Fibroblast of peridontal ligament (primary cell): ENCODE measurements at regions not wholly inside any gene's neighbourhood (a gene's known extent, or its start where the extent isn't known, plus 50 kb on each side); places are given as distances from the start of the nearest gene placed in this dataset.
"Not testable (repeated sequence)": the region's sequence is repeated elsewhere in the genome, so short reads cannot be mapped to it uniquely, and the experiment has no call there.

Experiments
- DNase-seq: peaks from one replicate; pipeline ENCODE4 v3.0.0-alpha.2; 2010; ENCODE audit errors: extremely low read depth

- DNase-seq = no peak
These were observed 60.2 kb downstream of the GLUL start for GRCh38 chr1:182331387-182331786.

DNA sequence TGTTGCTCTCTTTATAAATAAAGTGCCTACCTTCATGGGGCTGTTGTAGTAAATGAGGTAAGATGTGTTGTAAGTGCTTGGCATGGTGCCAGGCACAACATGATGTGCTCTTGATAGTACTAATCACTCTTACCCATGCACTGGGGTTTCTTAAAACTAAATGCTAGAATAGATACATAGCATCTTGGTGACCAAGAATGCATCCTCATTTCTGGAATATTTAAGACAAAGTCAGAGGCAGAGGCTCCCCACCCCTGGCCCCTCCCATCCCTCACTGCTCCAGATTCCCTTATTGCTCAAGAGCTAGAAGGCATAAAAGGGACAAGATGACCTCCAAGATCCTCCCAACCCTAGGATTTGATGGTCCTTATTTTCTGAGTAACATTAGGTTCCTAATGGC, 61.3 kb downstream of the GLUL start:
- peak; percentile 14 for DNase-seq

- DNase-seq = no peak
These were observed 62.1 kb downstream of the GLUL start for GRCh38 chr1:182329471-182329870.

- no peak for DNase-seq
These were observed 63.0 kb downstream of the GLUL start for GRCh38 chr1:182328591-182328990.

DNA sequence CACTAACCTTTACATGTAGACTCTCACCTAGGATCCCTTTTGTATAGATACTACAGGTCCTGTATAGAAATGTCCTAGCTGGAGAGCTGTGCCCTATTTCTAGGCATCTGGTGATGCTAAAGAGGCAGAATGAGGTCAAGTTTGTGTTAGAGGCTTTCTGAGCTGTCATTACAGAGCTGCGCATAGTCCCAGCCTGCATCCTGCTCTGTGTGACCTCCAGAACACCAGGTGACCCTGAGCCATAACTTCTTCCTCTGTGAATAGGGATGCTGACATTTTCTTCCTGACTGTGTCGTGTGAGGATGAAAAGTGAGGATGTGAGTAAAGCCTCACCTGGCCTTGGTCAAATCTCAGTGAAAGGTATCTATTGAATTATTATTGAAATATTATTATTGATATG, 66.3 kb downstream of the GLUL start:
- no peak for DNase-seq

- DNase-seq = not testable (repeated sequence)
These were observed 70.1 kb downstream of the GLUL start for GRCh38 chr1:182321532-182321931.

GRCh38 chr1:182317611-182318161, 73.9 kb downstream of the GLUL start:
- peak; percentile 40 for DNase-seq

- not testable (repeated sequence) for DNase-seq
These were observed 75.1 kb downstream of the GLUL start for GRCh38 chr1:182316454-182316853.

GRCh38 chr1:182315167-182315556, 76.4 kb downstream of the GLUL start:
- DNase-seq = no peak

- no peak for DNase-seq
These were observed 81.8 kb downstream of the GLUL start for GRCh38 chr1:182309631-182310351.

GRCh38 chr1:182308826-182309225, 82.8 kb downstream of the GLUL start:
- no peak for DNase-seq

GRCh38 chr1:182307486-182307885, 84.1 kb downstream of the GLUL start:
- not testable (repeated sequence) for DNase-seq

GRCh38 chr1:182305861-182306260, 85.7 kb downstream of the GLUL start:
- DNase-seq = no peak

- no peak for DNase-seq
These were observed 87.0 kb downstream of the GLUL start for GRCh38 chr1:182304627-182305026.

- DNase-seq = no peak
These were observed 87.4 kb downstream of the GLUL start for GRCh38 chr1:182304218-182304617.

DNA sequence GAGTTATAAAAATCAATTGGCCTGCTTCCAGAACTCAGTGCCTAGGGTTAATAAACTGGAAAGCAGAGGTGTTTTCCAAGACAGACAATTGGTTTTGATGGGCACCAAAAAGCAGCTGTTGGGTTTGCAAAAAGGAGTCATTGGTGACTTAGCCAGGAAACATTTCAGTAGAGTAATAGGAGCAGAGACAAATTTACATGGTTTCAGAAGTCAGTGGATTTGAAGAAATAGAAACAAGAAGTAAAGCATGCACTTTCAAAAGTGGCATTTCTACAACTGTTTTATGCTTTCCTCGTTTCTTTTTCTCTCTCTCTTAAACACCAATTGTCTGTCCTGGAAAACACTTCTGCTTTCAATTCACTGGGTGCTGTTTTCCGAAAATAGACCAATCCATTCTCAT, 87.8 kb downstream of the GLUL start:
- DNase-seq = peak; percentile 25

- peak; percentile 65 for DNase-seq
These were observed 90.0 kb downstream of the GLUL start for GRCh38 chr1:182301467-182302198.

GRCh38 chr1:182301026-182301436, 90.6 kb downstream of the GLUL start:
- DNase-seq = no peak

DNA sequence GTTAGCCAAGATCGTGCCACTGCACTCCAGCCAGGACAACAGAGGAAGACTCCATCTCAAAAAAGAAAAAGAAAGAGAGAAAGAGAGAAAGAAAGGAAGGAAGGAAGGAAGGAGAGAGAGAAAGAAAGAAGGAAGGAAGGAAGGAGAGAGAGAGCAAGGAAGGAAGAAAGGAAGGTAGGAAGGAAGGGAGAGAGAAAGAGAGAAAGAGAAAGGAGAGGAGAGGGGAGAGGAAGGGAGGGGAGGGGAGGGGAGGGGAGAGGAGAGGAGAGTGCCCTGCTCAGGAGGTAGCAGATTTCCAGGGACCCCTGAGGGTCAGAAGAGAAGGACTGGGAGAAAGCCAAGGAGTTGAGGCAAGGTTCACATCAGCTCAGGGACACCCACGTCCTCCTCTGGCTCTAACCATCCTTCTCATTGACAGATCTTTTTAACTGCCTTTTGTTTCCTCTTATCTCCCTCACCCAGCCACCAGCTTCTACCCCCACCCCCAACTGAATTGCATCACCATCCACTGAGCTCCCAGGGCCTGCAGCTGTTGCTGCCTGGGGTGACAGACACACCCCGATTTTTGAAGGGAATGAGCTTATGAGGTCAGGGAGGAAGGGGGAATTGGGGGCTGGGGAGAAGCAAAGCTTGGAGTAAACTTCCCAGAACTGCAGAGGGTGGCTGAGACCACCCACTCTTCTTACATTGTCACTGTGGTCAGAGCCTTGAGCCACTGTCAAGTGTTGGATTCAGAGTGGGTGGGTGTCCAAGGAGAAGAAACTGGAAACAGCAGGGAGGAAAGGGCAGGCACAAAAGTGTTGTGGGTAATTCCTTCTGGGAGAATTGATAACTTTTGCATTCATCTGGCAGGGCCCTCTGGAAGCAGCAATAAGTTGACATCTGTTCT, 91.6 kb downstream of the GLUL start:
- no peak for DNase-seq

- DNase-seq = not testable (repeated sequence)
These were observed 92.4 kb downstream of the GLUL start for GRCh38 chr1:182299054-182299727.

- DNase-seq = no peak
These were observed 94.3 kb downstream of the GLUL start for GRCh38 chr1:182297335-182297734.
